Right atrium auricular region (tissue), 2 donors: ENCODE measurements at regions not wholly inside any gene's neighbourhood (a gene's known extent, or its start where the extent isn't known, plus 50 kb on each side); places are given as distances from the start of the nearest gene placed in this dataset.

Experiments used
- DNase-seq: peaks from one replicate; pipeline ENCODE4 v3.0.0-alpha.2; 2019; ENCODE audit warnings: low spot score
- H3K27ac ChIP-seq, 2 donors: fragments of 200-600 bp; sonication (generic); 1 replicate in 1 of 2; 2 replicates in 1 of 2; pipeline ENCODE4 v1.5.1; 2016 to 2019
- H3K27me3 ChIP-seq, 2 donors: fragments of 200-600 bp; sonication (generic); one replicate each; pipeline versions ENCODE4 v1.5.1 to v1.6.0; 2017 to 2019
- H3K36me3 ChIP-seq: fragments of 200-600 bp; sonication (generic); one replicate; pipeline ENCODE4 v1.5.1; 2016
- H3K4me1 ChIP-seq, 2 donors: fragments of 200-600 bp; sonication (generic); one replicate each; pipeline versions ENCODE4 v1.5.1 to v1.6.0; 2017 to 2019
- H3K4me3 ChIP-seq, 2 donors: fragments of 200-600 bp; sonication (generic); 1 replicate in 1 of 2; 2 replicates in 1 of 2; pipeline ENCODE4 v1.5.1; 2017 to 2019; ENCODE audit warnings: mild to moderate bottlenecking in 1 of 2, moderate library complexity in 1 of 2
- H3K9me3 ChIP-seq, 2 donors: fragments of 200-600 bp; sonication (generic); one replicate each; pipeline ENCODE4 v1.5.1; 2019
- CTCF ChIP-seq, 2 donors: fragments of 200-600 bp; sonication (generic); IDR thresholded peaks; one replicate each; pipeline ENCODE4 v1.5.1; 2019; ENCODE audit warnings: antibody characterized with exemption in 2 of 2

- H3K4me1 ChIP-seq = peaks cover 0 to 14% of the 10 kb centered on the region in 2 donors
- no peaks in the 10 kb centered on the region for H3K27me3 ChIP-seq
- DNase-seq = no peak
- no peaks in the 10 kb centered on the region for H3K36me3 ChIP-seq
- H3K4me3 ChIP-seq = no peak overlapping the region
- H3K27ac ChIP-seq = no peak overlapping the region
- no peaks in the 10 kb centered on the region for H3K9me3 ChIP-seq
- no peak for TF ChIP-seq CTCF (IDR thresholded peaks at IDR 0.05)
Observed at GRCh38 chr12:115597157-115597712, 680.3 kb downstream of the MED13L start.

DNA sequence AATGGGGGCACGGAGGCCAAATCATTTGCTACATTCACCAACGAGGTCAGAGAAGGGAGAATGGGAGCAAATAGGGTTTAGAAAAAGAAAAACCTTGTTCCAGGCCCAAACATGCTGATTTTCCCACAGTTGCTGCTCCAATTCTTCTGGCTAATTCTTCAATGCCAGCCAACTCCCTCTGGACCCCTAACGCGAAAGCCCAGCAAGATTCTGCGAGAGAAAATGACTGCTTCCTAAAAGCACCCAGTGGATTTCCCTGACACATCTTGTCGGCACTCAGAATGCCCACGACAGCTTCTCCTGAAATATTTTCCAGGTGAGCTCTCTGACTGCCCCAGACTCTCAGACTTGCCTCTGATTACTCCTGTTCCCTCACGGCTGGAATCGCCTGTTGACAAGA lies 689.4 kb downstream of the MED13L start:
- no peak for DNase-seq
- Histone ChIP-seq H3K27me3 (no peaks in the 10 kb centered on the region), H3K4me3 (no peak overlapping the region), H3K36me3 (no peaks in the 10 kb centered on the region), H3K9me3 (no peaks in the 10 kb centered on the region), H3K4me1 (no peaks in the 10 kb centered on the region), H3K27ac (no peak overlapping the region)
- no peak for TF ChIP-seq CTCF (IDR thresholded peaks at IDR 0.05)

- no peaks in the 10 kb centered on the region for H3K9me3 ChIP-seq
- no peak overlapping the region for H3K4me3 ChIP-seq
- no peaks in the 10 kb centered on the region for H3K36me3 ChIP-seq
- no peak for TF ChIP-seq CTCF (IDR thresholded peaks at IDR 0.05)
- DNase-seq = no peak
- H3K4me1 ChIP-seq = no peaks in the 10 kb centered on the region
- H3K27ac ChIP-seq = no peak overlapping the region
- no peaks in the 10 kb centered on the region for H3K27me3 ChIP-seq
Observed at GRCh38 chr12:115584156-115584555, 693.3 kb downstream of the MED13L start.

DNA sequence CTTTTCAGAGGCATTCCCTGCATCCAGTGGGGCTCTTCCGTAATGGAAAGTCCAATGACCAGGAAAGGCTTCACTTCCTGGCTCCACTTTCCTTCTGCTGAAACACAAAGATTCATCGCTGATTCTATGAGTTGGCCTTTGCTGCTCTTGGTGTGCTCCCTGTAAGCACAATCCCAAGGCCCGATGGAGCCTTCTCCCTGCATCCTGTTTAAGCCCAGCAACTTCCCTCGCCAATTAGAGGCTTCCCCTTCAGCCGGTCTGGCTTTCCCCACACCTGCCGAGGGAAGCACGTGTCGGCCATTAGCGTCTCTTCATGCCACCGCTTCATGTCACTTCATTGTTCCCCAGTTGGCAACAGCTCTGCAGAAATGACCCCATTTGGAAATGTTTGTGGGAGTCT lies 693.9 kb downstream of the MED13L start:
- H3K4me3 ChIP-seq = no peak overlapping the region
- H3K36me3 ChIP-seq = no peaks in the 10 kb centered on the region
- H3K4me1 ChIP-seq = no peaks in the 10 kb centered on the region
- TF ChIP-seq CTCF (IDR thresholded peaks at IDR 0.05) = no peak
- no peaks in the 10 kb centered on the region for H3K9me3 ChIP-seq
- H3K27ac ChIP-seq = no peak overlapping the region
- H3K27me3 ChIP-seq = no peaks in the 10 kb centered on the region
- DNase-seq = no peak

DNA sequence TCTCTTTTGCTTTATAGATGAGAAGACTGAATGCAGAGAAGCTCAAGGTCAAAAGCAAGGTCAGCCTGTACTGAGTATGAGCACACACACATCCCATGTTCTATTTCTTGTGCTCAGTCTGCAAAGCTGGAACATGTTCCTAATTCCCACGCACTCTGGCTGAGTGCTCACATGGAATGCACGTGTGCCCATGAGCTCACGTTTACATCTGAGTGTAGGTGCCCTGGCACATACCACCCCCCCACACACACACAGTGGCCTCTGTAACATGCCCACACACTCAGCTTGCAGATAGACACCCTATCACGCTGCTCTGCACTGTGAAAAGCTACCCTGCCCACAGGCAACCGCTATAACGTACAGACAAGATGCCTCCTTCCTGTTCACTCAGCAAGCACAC lies 700.1 kb downstream of the MED13L start:
- no peaks in the 10 kb centered on the region for H3K9me3 ChIP-seq

More for the DNA sequence above, 700.1 kb downstream of the MED13L start:
- no peaks in the 10 kb centered on the region for H3K27me3 ChIP-seq
- no peak overlapping the region for H3K4me3 ChIP-seq
- H3K36me3 ChIP-seq = no peaks in the 10 kb centered on the region
- DNase-seq = no peak
- TF ChIP-seq CTCF (IDR thresholded peaks at IDR 0.05) = no peak
- H3K4me1 ChIP-seq = no peaks in the 10 kb centered on the region
- H3K27ac ChIP-seq = no peak overlapping the region
